Gastroesophageal sphincter (tissue), 3 donors: ENCODE measurements at regions not wholly inside any gene's neighbourhood (a gene's known extent, or its start where the extent isn't known, plus 50 kb on each side); places are given as distances from the start of the nearest gene placed in this dataset.

Experiments
- POLR2A ChIP-seq, 2 donors: fragments of 450-650 bp; IDR thresholded peaks; one replicate each; pipeline ENCODE4 v1.6.1; 2017; ENCODE audit warnings: antibody characterized with exemption in 2 of 2, mild to moderate bottlenecking in 2 of 2, moderate library complexity in 1 of 2
- POLR2AphosphoS5 ChIP-seq: sonication (generic); formaldehyde crosslinking; IDR thresholded peaks from one replicate; pipeline ENCODE4 v1.6.1; 2017; ENCODE audit warnings: antibody characterized with exemption
- TF ChIP-seq, protein P1 (sequence below), 4 experiments: fragments of 200-600 bp in 2 of 4; fragments of 450-650 bp in 2 of 4; sonication (generic) in 1 of 4; IDR thresholded peaks; one replicate each; pipeline ENCODE4 v1.5.1; 2017 to 2019; ENCODE audit warnings: antibody characterized with exemption in 4 of 4, mild to moderate bottlenecking in 2 of 4, moderate library complexity in 2 of 4

DNA sequence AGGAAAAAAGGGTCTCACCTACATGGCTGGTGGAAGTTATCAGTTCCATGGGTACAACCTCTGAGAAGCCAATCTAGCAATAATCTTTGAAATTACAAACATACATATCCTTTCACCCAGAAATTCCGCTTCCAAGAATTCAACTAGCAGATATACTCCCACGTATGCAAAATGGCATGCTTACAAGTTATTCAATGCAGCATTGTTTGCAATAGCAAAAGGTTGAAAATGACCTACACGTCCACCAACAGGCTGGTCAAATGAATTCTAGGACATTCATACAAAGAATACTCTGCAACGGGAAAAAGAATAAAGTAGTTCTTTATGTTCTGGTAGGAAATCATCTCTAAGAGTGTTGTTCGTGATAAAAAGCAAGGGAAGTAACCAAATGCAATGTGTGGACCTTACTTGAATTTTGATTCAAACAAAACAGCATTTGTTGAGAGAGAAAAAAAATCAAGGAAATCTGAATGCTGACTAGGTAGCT lies 63.7 kb upstream of the NLK start:
- TF ChIP-seq POLR2A (IDR thresholded peaks at IDR 0.05) (no peak), POLR2AphosphoS5 (no peak)
- TF ChIP-seq, protein P1, sequence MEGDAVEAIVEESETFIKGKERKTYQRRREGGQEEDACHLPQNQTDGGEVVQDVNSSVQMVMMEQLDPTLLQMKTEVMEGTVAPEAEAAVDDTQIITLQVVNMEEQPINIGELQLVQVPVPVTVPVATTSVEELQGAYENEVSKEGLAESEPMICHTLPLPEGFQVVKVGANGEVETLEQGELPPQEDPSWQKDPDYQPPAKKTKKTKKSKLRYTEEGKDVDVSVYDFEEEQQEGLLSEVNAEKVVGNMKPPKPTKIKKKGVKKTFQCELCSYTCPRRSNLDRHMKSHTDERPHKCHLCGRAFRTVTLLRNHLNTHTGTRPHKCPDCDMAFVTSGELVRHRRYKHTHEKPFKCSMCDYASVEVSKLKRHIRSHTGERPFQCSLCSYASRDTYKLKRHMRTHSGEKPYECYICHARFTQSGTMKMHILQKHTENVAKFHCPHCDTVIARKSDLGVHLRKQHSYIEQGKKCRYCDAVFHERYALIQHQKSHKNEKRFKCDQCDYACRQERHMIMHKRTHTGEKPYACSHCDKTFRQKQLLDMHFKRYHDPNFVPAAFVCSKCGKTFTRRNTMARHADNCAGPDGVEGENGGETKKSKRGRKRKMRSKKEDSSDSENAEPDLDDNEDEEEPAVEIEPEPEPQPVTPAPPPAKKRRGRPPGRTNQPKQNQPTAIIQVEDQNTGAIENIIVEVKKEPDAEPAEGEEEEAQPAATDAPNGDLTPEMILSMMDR (IDR thresholded peaks at IDR 0.05): no peak
